ENCODE measurements at regions not wholly inside any gene's neighbourhood (a gene's known extent, or its start where the extent isn't known, plus 50 kb on each side); places are given as distances from the start of the nearest gene placed in this dataset.

DNA sequence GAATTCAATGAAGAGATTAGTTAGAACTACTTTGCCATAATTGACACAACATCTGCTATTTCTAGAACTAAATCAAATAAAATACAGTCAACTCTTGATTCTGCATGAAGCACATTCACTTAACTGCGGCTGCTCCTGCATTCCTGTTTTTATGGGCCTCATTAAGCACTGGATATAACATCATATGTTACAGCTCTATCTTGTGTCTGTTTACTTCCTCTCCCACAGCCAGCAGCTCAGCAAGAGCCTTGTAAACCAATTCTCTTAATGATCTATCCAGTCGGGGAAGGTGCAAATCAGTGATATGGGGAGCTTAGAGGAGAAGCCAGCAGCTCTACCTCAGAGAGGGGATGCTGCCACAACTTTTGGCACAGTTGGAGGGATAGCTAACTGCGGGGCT, 329.2 kb downstream of the ARRDC4 start:
- TF ChIP-seq, protein P1, sequence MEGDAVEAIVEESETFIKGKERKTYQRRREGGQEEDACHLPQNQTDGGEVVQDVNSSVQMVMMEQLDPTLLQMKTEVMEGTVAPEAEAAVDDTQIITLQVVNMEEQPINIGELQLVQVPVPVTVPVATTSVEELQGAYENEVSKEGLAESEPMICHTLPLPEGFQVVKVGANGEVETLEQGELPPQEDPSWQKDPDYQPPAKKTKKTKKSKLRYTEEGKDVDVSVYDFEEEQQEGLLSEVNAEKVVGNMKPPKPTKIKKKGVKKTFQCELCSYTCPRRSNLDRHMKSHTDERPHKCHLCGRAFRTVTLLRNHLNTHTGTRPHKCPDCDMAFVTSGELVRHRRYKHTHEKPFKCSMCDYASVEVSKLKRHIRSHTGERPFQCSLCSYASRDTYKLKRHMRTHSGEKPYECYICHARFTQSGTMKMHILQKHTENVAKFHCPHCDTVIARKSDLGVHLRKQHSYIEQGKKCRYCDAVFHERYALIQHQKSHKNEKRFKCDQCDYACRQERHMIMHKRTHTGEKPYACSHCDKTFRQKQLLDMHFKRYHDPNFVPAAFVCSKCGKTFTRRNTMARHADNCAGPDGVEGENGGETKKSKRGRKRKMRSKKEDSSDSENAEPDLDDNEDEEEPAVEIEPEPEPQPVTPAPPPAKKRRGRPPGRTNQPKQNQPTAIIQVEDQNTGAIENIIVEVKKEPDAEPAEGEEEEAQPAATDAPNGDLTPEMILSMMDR (IDR thresholded peaks at IDR 0.05), result no peak
- TF ChIP-seq POLR2AphosphoS5 (IDR thresholded peaks at IDR 0.05), result no peak
- no peak for TF ChIP-seq EP300 (IDR thresholded peaks at IDR 0.05)
- no peak for TF ChIP-seq POLR2A (IDR thresholded peaks at IDR 0.05)

All from gastroesophageal sphincter (tissue), 3 donors.